ENCODE measurements at regions not wholly inside any gene's neighbourhood (a gene's known extent, or its start where the extent isn't known, plus 50 kb on each side); places are given as distances from the start of the nearest gene placed in this dataset.

DNA sequence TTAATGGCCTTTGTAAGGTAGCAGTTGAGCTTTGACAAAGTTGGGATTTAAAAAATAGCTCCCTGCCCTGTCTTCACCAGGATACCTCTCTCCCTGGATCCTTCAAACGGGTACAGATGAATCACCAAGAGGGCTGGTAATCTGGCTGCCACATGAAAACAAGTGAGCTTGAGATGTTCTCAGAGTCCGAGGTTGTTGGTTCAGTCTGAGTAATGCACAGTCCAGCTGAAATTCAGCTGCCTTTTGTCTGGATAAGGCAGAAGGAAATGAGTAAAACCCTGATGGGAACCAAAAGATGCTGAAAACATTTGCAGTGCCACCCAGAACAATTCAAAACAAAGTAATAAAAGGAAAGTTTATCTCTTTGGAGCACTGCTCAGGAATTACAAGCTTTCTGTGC, 86.8 kb downstream of the GJA1 start:
- TF ChIP-seq POLR2AphosphoS5 (IDR thresholded peaks at IDR 0.05; ENCODE audit: low read depth, low read length) (no peak), POLR2A (IDR thresholded peaks at IDR 0.05; ENCODE audit: low read depth, low read length) (no peak), SPI1 (IDR thresholded peaks at IDR 0.05; ENCODE audit: low read depth, low read length) (no peak), PAX5 (IDR thresholded peaks at IDR 0.05; ENCODE audit: insufficient read depth, low read length, severe bottlenecking) (no peak), POU2F2 (IDR thresholded peaks at IDR 0.05; ENCODE audit: low read depth, low read length) (no peak)
